Adipocyte (in vitro differentiated cells): ENCODE measurements at regions not wholly inside any gene's neighbourhood (a gene's known extent, or its start where the extent isn't known, plus 50 kb on each side); places are given as distances from the start of the nearest gene placed in this dataset.
"Not testable (repeated sequence)": the region's sequence is repeated elsewhere in the genome, so short reads cannot be mapped to it uniquely, and the experiment has no call there.

Experiments used
- DNase-seq: peaks from one replicate; pipeline ENCODE4 v3.0.0-alpha.2; 2015; ENCODE audit warnings: low read depth
- H3K27me3 ChIP-seq: replicated peaks from 2 replicates; pipeline ENCODE4 v1.7.0; 2013; ENCODE audit warnings: mild to moderate bottlenecking, low read length, moderate library complexity; ENCODE audit not compliant: control insufficient read depth, insufficient read depth
- H3K36me3 ChIP-seq: 2 replicates; pipeline ENCODE4 v1.7.0; 2013; ENCODE audit warnings: low read length, mild to moderate bottlenecking, moderate library complexity; ENCODE audit not compliant: control insufficient read depth, insufficient read depth, severe bottlenecking
- H3K4me1 ChIP-seq: 2 replicates; pipeline ENCODE4 v1.7.0; 2013; ENCODE audit warnings: mild to moderate bottlenecking, low read length, moderate library complexity; ENCODE audit not compliant: control insufficient read depth, insufficient read depth
- H3K4me3 ChIP-seq: 2 replicates; pipeline ENCODE4 v1.7.0; 2013; ENCODE audit warnings: mild to moderate bottlenecking, low read length, moderate library complexity
- H3K9ac ChIP-seq: 2 replicates; pipeline ENCODE4 v1.7.0; 2013; ENCODE audit warnings: mild to moderate bottlenecking, low read length, moderate library complexity
- H3K9me3 ChIP-seq: 2 replicates; pipeline ENCODE4 v1.7.0; 2013; ENCODE audit warnings: mild to moderate bottlenecking, low read length, moderate library complexity; ENCODE audit not compliant: control insufficient read depth

DNA sequence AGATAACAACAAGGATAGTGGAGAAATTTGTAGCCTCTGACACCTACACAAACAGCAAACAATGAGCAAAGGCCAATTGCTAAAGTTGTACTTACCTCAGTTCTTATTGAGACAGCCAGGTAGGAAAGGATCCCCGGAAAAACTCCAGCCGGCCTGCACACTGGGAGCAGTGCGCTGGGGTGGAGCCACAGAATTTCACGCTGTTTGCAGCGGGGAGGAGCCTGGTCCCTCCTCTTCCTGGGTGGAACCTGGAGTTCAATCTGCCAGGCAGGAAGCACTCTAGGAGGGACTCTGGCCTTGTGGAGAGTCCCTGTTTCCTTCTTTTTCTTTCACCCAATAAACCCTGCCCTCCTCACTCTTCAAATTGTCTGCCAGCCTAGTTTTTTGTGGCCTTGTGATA lies 382.6 kb upstream of the TGIF2LX start:
- not testable (repeated sequence) for H3K4me3 ChIP-seq, H3K9me3 ChIP-seq, H3K36me3 ChIP-seq, H3K4me1 ChIP-seq, DNase-seq, H3K9ac ChIP-seq, H3K27me3 ChIP-seq

DNA sequence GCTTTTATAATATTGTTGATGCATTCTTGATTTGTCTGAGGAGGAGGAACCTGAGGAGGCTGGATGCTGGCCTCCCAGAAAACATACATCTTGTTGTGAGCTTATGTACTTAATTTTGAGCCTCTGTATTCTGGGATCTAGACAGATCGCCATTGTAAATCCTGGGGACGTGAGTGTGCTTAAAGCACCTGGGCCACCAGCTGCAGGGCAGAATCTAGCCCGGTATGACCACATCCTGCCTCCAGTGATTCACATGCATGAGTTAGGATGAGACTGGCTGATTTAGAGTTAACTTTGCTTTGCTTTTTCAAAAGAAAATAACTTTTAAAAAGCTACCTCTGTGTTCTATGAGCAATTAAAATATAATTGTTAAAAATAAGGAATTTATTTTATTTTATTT lies 364.6 kb upstream of the TGIF2LX start:
- not testable (repeated sequence) for H3K4me3 ChIP-seq, H3K9ac ChIP-seq, DNase-seq, H3K27me3 ChIP-seq, H3K9me3 ChIP-seq, H3K36me3 ChIP-seq, H3K4me1 ChIP-seq

DNA sequence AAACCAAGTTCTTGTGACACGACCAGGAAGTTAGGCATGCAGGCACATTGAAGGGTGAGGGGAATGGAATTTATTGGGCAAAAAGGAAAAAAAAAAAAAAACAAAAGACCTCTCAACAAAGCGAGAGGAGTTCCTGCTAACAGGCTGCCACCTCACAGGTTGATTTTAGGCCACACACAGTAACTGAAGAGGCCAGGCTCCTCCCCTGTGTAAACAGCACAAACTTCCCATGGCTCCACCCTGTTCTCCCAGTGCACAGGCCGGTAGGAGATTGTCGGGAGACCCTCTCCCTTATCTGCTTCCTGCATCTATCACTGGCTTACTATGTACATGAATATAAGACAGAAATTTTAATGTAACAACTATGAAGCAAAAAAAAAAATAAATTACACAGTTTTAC lies 359.6 kb upstream of the TGIF2LX start:
- not testable (repeated sequence) for H3K9ac ChIP-seq, H3K4me1 ChIP-seq, H3K4me3 ChIP-seq, H3K27me3 ChIP-seq, DNase-seq, H3K9me3 ChIP-seq, H3K36me3 ChIP-seq

DNA sequence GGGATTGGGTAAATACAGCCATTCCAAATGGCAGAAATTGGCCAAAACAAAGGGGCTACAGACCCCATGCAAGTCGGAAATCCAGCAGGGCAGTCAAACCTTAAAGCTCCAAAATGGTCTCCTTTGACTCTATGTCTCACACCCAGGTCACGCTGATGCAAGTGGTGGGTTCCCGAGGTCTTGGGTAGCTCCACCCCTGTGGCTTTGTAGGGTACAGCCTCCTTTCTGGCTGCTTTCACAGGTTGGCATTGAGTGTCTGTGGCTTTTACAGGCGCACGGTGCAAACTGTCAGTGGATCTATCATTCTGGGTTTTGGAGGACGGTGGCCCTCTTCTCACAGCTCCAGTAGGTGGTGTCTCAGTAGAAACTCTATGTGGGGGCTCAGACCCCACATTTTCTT lies 358.6 kb upstream of the TGIF2LX start:
- H3K36me3 ChIP-seq, DNase-seq, H3K27me3 ChIP-seq, H3K9me3 ChIP-seq, H3K4me3 ChIP-seq, H3K9ac ChIP-seq, H3K4me1 ChIP-seq: not testable (repeated sequence)

DNA sequence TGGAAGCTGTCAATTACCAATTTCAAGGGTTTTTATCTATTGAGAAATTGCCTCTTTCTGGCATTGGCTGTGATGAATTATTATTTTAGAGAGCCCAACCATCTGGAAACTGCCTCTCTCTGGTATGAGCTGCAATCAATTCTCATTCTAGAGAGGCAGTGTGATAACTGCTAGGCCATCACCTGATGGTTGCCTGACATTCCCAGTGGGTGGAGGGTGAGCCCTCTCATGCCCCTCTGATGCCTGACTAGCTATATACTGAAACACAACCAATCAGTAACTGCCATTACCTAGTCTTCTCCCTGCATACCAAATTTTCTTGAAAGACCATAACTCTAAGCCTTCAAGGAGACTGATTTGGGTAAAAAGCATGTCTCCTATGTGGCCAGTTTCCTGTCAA lies 353.9 kb upstream of the TGIF2LX start:
- H3K9ac ChIP-seq, DNase-seq, H3K36me3 ChIP-seq, H3K4me3 ChIP-seq, H3K4me1 ChIP-seq, H3K27me3 ChIP-seq, H3K9me3 ChIP-seq: not testable (repeated sequence)

DNA sequence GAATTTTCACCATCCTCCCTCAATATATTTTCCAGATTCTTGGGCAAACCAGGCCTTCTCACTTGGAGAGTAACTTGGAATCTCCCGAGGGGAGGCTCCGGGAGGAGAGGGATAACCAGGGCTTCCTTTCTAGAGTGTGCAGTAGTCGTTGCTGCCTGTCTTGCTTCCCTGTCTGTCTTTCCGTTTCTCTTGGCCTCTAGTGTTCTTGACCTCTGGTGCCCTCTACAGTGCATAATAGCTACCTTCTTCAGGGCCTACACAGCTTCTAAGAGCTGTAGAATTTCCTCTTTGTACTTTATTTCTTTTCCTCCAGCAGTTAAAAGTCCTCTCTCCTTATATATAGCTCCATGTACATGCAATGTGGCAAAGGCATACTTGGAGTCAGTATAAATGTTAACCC lies 339.8 kb upstream of the TGIF2LX start:
- DNase-seq, H3K36me3 ChIP-seq, H3K4me1 ChIP-seq, H3K9ac ChIP-seq, H3K4me3 ChIP-seq, H3K9me3 ChIP-seq, H3K27me3 ChIP-seq: not testable (repeated sequence)

DNA sequence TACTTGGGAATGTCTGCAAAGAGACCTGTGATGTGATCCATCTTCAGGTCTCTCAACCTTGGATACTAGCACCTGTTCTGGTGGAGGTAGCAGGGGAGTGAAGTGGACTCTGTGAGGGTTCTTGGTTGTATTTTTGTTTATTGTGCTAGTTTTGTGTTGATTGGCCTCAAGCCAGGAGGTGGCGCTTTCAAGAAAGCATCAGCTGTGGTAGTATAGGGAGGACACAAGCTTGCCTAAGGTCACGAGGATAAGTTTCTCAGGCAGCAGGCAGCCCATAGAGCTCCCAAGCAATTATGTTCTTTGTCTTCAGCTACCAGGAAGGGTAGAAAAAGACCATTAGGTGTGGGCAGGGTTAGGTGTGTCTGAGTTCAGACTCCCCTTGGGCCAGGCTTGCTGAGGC lies 289.9 kb upstream of the TGIF2LX start:
- H3K27me3 ChIP-seq, H3K36me3 ChIP-seq, H3K4me1 ChIP-seq, H3K9me3 ChIP-seq, H3K4me3 ChIP-seq, DNase-seq, H3K9ac ChIP-seq: not testable (repeated sequence)

DNA sequence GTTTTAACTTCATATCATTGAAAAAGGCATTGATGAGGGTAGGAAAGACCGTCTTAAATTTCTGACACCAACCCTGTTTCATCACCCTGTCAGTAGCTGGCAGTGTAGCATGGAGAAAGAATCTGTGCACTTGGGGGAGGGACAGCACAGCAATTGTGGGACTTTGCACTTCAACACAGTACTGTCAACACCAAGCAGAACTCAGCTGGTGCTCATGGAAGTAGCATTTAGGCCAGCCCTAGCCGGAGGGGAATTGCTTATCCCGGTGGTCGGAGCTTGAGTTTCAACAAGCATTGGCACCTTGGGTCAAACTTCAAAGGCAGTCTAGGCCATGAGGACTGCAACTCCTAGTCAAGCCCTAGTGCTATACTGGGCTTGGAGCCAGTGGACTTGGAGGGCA lies 285.8 kb upstream of the TGIF2LX start:
- not testable (repeated sequence) for H3K9me3 ChIP-seq, H3K4me1 ChIP-seq, H3K4me3 ChIP-seq, H3K9ac ChIP-seq, DNase-seq, H3K36me3 ChIP-seq, H3K27me3 ChIP-seq

DNA sequence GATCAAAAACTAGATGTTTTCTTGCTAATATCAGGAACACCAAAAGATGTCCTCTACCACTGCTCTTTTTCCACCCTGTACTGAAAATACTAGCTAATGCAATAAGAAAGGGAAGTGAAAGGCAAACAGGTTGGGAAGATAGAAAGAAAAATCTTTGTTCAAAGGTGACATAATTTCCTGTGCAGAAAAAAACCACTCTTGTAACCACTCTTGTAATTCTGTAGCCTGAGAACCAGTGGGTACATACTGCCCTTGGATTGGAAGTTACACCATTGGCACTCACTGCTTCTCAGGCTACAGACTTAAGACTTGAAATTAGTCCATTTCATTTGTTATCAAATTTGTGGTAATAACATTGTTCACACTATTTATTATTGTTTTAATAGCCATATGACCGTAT lies 263.0 kb upstream of the TGIF2LX start:
- not testable (repeated sequence) for H3K4me3 ChIP-seq, H3K9ac ChIP-seq, H3K27me3 ChIP-seq, H3K36me3 ChIP-seq, H3K9me3 ChIP-seq, H3K4me1 ChIP-seq, DNase-seq

DNA sequence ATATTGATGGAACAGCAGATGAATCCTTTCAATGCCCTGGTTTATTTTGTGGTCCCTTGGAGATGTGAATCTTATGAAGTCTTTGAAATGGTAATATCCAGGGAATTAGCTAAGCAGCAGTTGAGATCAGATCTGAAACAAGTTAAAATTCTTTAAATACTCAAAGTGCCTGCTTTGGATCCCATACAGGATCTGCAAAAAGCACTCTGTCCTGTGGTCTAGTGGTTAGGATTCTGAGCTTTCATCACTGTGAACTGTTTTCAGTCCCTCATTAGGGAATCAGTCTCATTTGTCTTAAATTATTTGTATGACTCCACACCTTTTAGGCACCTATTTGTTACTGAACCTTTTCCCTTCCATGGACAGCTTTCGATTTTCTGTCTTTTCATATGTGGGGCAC lies 215.2 kb upstream of the TGIF2LX start:
- not testable (repeated sequence) for H3K4me1 ChIP-seq, H3K9me3 ChIP-seq, DNase-seq, H3K27me3 ChIP-seq, H3K4me3 ChIP-seq, H3K36me3 ChIP-seq, H3K9ac ChIP-seq

DNA sequence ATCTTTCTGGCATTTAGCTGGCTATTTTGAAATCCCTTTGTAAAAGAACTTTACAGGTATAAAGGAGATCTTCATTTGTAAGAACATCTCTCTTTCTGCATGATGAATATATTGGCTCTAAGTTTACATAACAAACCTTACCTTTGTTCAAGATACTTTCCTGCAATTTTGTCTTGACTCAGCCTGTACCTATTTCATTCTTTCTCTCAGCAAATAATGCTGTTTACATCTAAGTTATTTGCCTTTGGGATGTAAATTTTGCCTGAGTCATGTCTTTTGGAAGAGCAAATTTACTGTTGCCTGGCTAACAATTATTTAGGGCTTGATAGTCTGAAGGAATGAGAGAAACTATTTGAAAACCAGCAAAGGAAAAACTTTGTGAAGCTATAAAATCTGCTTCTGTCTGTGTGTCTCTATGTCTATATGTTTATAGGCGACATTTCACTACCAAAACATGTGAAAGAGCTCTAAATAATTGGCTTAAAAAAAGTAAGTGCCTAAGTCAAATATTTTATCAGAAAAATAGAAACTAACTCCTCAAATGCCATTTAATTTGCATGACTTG lies 214.3 kb upstream of the TGIF2LX start:
- not testable (repeated sequence) for H3K4me3 ChIP-seq

DNA sequence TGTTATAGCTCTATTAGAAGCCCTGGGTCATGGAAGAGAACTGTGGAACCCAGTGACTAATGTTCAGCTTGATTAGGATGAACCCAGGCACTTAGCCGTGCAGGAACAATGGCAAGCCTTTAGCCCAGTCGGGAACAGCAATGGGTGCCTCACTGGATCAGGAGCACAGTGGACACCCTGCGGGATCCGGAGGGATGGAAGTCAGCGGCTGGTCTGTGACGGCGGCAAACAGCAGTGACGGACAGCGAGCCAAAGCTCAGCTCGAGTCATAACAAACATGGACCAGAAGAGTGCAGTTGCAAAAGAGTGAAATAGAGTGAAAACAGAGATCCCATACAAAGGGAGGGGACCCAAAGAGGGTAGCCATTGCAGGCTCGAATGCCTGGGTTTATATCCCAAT lies 187.3 kb upstream of the TGIF2LX start:
- DNase-seq, H3K9me3 ChIP-seq, H3K36me3 ChIP-seq, H3K9ac ChIP-seq, H3K4me3 ChIP-seq, H3K4me1 ChIP-seq, H3K27me3 ChIP-seq: not testable (repeated sequence)

More for the DNA sequence above, 214.3 kb upstream of the TGIF2LX start:
- not testable (repeated sequence) for H3K9ac ChIP-seq, H3K27me3 ChIP-seq, H3K4me1 ChIP-seq, H3K36me3 ChIP-seq, DNase-seq, H3K9me3 ChIP-seq
